ENCODE measurements at regions not wholly inside any gene's neighbourhood (a gene's known extent, or its start where the extent isn't known, plus 50 kb on each side); places are given as distances from the start of the nearest gene placed in this dataset.

DNA sequence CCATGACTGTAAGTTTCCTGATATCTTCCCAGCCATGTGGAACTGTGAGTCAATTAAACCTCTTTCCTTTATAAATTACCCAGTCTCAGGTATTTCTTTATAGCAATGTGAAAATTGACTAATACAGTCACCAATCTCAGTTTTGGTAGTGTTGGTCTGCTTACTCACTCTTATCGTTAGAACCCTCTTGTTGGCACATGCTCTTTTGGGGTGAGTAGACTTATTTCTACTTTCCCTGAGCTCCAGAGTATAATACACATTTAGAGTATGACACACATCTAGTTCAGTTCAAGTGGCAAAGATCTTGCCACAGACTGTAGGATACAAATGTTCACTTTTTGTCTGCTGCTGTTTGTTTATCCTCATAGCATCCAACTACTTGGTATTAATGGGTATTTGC, 347.5 kb upstream of the CELF4 start:
- no peak for TF ChIP-seq EZH2 (IDR thresholded peaks at IDR 0.05; ENCODE audit: insufficient read depth, low read length)
- TF ChIP-seq, protein P1, sequence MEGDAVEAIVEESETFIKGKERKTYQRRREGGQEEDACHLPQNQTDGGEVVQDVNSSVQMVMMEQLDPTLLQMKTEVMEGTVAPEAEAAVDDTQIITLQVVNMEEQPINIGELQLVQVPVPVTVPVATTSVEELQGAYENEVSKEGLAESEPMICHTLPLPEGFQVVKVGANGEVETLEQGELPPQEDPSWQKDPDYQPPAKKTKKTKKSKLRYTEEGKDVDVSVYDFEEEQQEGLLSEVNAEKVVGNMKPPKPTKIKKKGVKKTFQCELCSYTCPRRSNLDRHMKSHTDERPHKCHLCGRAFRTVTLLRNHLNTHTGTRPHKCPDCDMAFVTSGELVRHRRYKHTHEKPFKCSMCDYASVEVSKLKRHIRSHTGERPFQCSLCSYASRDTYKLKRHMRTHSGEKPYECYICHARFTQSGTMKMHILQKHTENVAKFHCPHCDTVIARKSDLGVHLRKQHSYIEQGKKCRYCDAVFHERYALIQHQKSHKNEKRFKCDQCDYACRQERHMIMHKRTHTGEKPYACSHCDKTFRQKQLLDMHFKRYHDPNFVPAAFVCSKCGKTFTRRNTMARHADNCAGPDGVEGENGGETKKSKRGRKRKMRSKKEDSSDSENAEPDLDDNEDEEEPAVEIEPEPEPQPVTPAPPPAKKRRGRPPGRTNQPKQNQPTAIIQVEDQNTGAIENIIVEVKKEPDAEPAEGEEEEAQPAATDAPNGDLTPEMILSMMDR (IDR thresholded peaks at IDR 0.05; ENCODE audit: insufficient read depth, low read depth, low read length), result no peak
